ENCODE measurements at regions not wholly inside any gene's neighbourhood (a gene's known extent, or its start where the extent isn't known, plus 50 kb on each side); places are given as distances from the start of the nearest gene placed in this dataset.
A peak's percentile ranks its signal among the peaks of the same experiment; 100 is the strongest.

DNA sequence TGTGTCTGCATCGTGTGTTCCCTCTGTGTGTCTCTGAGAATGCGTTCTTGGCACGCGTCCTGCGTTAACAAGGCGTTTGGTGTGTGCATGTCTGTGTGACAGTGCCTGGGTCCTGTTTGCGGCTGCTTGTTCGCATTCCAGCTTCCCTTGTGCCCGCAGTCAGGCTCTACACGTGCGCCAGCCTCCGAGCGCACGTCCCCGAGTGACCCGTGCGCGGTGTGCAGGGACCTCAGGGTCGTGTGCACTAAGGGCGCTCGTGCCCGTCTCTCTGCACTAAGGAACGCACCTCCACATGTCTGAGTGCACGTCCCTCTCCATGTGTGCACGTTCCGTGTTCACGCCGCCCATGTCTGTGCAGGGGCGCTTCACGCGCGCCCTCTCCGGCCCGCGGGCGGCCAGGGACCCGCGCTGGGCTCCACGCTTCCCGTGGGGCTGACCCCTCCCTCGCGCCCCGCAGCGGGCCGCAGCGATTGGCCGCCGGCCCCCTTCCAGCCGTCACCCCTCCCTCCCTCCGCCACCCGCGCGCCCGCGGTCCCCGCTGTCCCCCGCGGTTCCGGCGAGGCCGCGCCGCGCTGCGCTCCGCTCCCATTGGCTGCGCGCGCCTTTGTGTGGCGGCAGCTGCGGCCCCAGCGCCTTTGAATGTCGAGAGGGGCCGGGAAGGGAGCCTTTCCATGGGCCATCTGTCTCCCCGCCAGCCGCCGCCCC lies 229.4 kb downstream of the HAUS1 start:
- intact Hi-C loops (cut with DNase I; ENCODE audit: low total_unique reads), result no loop called here
- H3K4me1 ChIP-seq, result peaks cover 5 to 58% (median 46%) of the 10 kb centered on the region in 6 donors
- DNase-seq, result peak; percentile 80

DNA sequence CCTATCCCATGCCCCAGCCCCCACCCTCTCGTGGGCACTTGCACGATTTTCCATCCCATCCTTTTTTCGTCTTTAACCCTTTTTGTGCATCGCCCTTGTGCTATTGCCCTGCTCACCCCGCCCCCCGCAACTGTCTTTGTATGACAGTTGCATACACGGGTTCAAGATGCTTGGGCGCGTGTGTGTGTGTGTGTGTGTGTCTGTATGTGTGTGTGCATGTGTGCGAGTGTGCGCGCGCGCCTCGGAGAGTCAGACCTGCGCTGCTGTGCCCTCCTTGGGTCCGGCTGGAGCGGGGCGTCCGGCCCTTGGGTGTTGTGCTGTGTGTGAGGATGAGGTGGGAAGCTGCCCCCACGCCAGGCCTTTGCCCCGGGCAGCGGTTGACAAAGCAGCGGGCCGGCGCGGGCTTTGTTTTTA lies 230.7 kb downstream of the HAUS1 start:
- Histone ChIP-seq H3K27me3 (replicated peaks in 1 of 7) (peaks cover 0 to 68% (median 16%) of the 10 kb centered on the region in 7 donors), H3K9me3 (no peaks in the 10 kb centered on the region), H3K4me1 (peaks cover 5 to 71% (median 50%) of the 10 kb centered on the region in 6 donors), H3K27ac (peak overlapping the region in 6 of 8 donors; percentile 20 to 82 (median 77)), H3K4me3 (peak overlapping the region; percentile 28 to 76 (median 54)), H3K36me3 (no peaks in the 10 kb centered on the region)
- DNase-seq, result peak; percentile 74
- 2 to 11% (median 4%) methylated on average over 26 to 27 of the region's 27 CpGs for WGBS, 5 donors
- TF ChIP-seq, protein P1, sequence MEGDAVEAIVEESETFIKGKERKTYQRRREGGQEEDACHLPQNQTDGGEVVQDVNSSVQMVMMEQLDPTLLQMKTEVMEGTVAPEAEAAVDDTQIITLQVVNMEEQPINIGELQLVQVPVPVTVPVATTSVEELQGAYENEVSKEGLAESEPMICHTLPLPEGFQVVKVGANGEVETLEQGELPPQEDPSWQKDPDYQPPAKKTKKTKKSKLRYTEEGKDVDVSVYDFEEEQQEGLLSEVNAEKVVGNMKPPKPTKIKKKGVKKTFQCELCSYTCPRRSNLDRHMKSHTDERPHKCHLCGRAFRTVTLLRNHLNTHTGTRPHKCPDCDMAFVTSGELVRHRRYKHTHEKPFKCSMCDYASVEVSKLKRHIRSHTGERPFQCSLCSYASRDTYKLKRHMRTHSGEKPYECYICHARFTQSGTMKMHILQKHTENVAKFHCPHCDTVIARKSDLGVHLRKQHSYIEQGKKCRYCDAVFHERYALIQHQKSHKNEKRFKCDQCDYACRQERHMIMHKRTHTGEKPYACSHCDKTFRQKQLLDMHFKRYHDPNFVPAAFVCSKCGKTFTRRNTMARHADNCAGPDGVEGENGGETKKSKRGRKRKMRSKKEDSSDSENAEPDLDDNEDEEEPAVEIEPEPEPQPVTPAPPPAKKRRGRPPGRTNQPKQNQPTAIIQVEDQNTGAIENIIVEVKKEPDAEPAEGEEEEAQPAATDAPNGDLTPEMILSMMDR (IDR thresholded peaks at IDR 0.05 in 8 of 11, conservative IDR thresholded peaks at IDR 0.05 in 3 of 11), result no peak
- no peak for TF ChIP-seq POLR2AphosphoS5 (IDR thresholded peaks at IDR 0.05)
- TF ChIP-seq POLR2A (IDR thresholded peaks at IDR 0.05), result no peak
- intact Hi-C loops (cut with DNase I; ENCODE audit: low total_unique reads), result no loop called here

More for the DNA sequence above, 229.4 kb downstream of the HAUS1 start:
- H3K36me3 ChIP-seq, result no peaks in the 10 kb centered on the region
- 1 to 10% (median 2%) methylated on average over 6 to 77 of the region's 77 CpGs for WGBS, 5 donors
- H3K27me3 ChIP-seq (replicated peaks in 1 of 7), result peaks cover 0 to 63% (median 16%) of the 10 kb centered on the region in 7 donors
- no peaks in the 10 kb centered on the region for H3K9me3 ChIP-seq
- no peak for TF ChIP-seq POLR2A (IDR thresholded peaks at IDR 0.05)
- TF ChIP-seq, protein P1 (IDR thresholded peaks at IDR 0.05 in 8 of 11, conservative IDR thresholded peaks at IDR 0.05 in 3 of 11), result peak in 2 of 11 experiments; percentile 7 to 11
- peak; percentile 27 to 73 (median 53) for TF ChIP-seq POLR2AphosphoS5 (IDR thresholded peaks at IDR 0.05)
- H3K4me3 ChIP-seq, result peak overlapping the region; percentile 34 to 76 (median 54)
- peak overlapping the region in 5 of 8 donors; percentile 33 to 82 (median 79) for H3K27ac ChIP-seq

DNA sequence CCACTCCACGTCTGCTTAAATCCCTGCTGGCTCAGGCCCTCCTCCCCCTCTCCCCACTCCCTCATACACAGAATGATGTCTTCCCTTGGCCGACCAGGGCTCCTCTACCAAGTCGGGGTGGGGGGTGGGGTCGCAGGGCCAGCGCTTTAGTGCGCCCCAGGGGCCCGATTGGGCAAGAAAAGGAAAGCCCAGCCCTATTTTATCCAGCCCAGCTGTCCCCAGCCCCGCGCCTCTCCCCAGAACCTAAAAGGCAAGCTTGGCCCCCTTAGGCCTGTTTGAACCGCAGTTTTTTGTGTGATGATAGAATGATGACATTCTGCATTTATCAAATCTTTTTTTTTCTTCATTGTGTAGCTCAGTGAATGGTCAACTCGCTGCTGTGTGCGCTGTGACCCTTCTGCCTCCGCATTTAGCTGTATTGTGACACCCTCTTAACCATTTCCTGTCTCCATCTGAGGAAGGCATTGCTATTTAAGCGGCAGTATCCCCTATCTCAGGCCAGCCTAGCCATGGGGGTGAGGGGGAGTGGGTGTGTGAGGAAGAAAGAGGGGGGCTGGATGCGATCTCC lies 231.4 kb downstream of the HAUS1 start:
- peak; percentile 57 for DNase-seq
- intact Hi-C loops (cut with DNase I; ENCODE audit: low total_unique reads), result no loop called here
- peaks cover 0 to 68% (median 16%) of the 10 kb centered on the region in 7 donors for H3K27me3 ChIP-seq (replicated peaks in 1 of 7)
- H3K4me3 ChIP-seq, result peak overlapping the region; percentile 28 to 76 (median 54)
- TF ChIP-seq POLR2A (IDR thresholded peaks at IDR 0.05) (no peak), POLR2AphosphoS5 (IDR thresholded peaks at IDR 0.05) (peak in 1 of 3 donors; percentile 36)
- H3K9me3 ChIP-seq, result no peaks in the 10 kb centered on the region
- 15 to 29% (median 21%) methylated on average over 15 of the region's 15 CpGs for WGBS, 5 donors
- peak overlapping the region; percentile 20 to 82 (median 70) for H3K27ac ChIP-seq
- H3K4me1 ChIP-seq, result peaks cover 5 to 78% (median 53%) of the 10 kb centered on the region in 6 donors
- no peaks in the 10 kb centered on the region for H3K36me3 ChIP-seq

DNA sequence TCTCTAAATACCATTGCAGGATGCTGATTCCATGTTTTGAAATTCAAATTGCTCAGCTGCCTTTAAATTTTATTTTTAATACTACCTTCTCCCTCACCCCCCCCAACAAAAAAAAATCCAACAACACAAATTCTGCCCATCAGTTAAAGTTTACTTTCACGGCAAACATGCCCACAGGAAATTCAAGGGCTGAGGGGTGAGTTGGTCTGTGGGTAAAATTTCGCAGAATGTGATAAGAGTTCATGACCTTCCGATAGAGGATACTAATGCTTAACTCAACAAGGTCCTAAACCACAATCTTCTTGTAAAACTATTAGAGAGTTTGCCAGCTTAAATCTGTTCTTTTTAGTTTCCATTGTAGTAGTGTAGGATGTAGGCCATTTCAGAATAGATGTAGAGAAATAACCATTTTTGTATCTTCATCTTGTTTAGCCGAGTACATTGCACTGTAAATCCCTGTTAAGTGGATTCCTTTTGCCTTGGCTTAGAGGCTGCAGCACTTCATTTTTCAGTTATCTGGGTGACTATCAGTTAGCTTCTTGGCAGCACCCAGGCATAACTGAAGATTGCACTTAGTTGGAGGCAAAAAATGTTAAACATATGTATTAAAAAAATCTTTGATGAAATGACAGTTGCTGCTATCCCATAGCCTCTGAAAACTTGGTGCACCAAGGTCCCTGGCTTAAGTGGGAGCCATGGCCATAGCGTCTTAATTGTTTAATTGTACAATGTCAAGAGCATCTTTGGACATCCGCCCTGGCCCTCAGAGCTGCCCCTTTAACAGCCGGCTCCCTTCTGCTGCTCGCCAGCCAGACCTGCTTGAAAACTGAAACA lies 232.3 kb downstream of the HAUS1 start:
- Histone ChIP-seq H3K9me3 (no peaks in the 10 kb centered on the region), H3K27ac (peak overlapping the region in 7 of 8 donors; percentile 1 to 82 (median 75)), H3K4me1 (peaks cover 5 to 85% (median 53%) of the 10 kb centered on the region in 6 donors), H3K27me3 (replicated peaks in 1 of 7) (peaks cover 0 to 68% (median 16%) of the 10 kb centered on the region in 7 donors), H3K4me3 (peak overlapping the region in 2 of 8 donors; percentile 66 to 76), H3K36me3 (no peaks in the 10 kb centered on the region)
- peak; percentile 62 for DNase-seq
- WGBS, 5 donors, result 37 to 57% (median 44%) methylated on average over 8 of the region's 8 CpGs
- TF ChIP-seq, protein P1 (IDR thresholded peaks at IDR 0.05 in 8 of 11, conservative IDR thresholded peaks at IDR 0.05 in 3 of 11), result no peak
- TF ChIP-seq POLR2AphosphoS5 (IDR thresholded peaks at IDR 0.05) (no peak), POLR2A (IDR thresholded peaks at IDR 0.05) (no peak)
- intact Hi-C loops (cut with DNase I; ENCODE audit: low total_unique reads), result no loop called here

Data from spleen (tissue), 11 donors.